ENCODE measurements at regions not wholly inside any gene's neighbourhood (a gene's known extent, or its start where the extent isn't known, plus 50 kb on each side); places are given as distances from the start of the nearest gene placed in this dataset.

DNA sequence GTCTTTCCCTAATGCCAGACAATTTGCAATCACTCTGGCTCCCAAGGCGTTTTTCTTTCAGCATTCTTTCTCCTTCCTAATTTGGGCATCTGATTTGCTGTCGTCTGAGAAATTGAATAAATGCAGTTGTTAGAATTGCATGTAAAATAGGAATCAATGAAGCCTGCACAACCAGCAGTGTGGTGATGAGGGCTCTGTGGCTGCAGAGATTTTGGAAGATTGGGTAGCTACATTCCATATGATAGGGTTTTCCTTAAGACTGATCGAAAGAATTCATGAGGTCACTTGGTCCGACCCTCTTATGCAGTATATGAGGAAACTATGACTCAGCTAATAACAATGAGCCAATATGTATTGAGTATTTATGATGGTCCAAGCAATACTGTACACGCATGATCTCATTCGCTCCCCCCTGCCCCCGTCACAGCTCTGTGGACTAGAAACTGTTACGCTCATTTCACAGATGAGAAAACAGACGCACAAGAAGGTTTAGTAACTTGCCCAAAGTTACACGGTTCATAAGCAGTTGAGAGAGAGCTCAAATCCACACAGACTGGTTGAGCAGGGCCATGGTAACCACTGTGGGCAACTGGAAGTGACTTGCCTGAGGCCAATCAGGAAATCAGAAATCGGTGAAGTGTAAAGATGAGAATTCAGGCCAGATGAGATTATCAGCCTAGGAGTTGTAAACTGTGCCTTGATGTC is 527.2 kb downstream of the GATA3 start:
- no peak for DNase-seq

- no peak for DNase-seq
Measured at GRCh38 chr10:8583096-8583495, 528.6 kb downstream of the GATA3 start.

GRCh38 chr10:8584666-8585065 is 530.2 kb downstream of the GATA3 start:
- DNase-seq: no peak

DNA sequence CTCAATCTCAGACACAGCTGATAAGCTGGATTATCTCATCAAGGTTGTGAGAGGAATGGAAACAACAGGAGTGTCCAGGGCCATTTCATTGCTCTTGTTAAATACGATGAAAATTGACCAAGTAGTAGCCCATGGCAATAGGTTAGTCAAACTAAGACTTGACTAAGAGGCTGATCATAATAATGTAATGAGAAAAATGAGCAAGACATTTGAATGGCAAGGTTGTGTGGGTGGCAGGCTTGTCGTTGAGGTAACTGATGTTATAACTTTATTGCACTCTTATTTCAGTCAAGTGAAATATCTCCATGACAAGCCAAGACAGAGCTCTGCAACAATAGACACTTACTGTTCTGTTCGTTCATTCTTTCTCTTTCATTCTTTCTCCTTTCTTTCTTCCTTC is 532.0 kb downstream of the GATA3 start:
- DNase-seq: no peak

GRCh38 chr10:8588135-8588534 is 533.6 kb downstream of the GATA3 start:
- no peak for DNase-seq

DNA sequence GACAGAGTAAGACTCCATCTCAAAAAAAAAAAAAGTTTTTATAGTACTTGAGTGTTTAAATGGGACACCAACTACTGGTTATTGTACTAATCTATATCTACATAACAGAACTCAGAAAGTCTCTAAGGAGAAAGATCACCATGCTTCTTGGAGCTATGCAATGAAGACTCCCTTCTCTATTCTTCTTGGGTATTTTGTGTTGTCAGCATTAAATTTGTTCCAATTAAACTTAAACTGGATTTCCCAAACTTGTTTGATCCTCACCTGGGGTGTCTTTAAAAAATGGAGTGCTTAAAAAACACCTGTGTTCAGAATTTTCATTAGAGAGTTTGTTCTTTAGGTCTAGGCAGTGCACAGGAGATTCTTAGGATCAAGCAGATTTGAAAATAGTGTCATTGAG is 536.0 kb downstream of the GATA3 start:
- DNase-seq: no peak

DNA sequence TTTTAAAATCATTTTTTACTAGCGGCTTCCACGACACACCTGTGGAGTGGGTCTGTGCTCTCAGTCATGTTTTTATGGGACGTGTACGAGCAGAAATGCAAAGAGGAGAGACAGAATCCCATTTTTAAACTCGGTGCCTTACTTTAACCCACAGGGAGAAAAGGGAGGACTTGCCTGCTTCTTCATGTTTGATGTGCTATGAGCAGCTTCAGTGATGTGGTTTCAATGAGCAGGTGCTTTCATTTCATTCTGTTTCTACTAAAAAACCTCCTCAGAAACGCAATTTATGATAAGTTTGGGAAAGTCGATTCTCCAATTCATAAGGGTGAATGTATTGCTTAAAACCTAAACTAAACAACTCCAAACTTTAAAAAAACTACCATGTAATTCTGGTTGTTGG is 537.2 kb downstream of the GATA3 start:
- DNase-seq: no peak

GRCh38 chr10:8594176-8594575 is 539.7 kb downstream of the GATA3 start:
- DNase-seq: no peak

GRCh38 chr10:8594711-8595110 is 540.2 kb downstream of the GATA3 start:
- DNase-seq: no peak

DNA sequence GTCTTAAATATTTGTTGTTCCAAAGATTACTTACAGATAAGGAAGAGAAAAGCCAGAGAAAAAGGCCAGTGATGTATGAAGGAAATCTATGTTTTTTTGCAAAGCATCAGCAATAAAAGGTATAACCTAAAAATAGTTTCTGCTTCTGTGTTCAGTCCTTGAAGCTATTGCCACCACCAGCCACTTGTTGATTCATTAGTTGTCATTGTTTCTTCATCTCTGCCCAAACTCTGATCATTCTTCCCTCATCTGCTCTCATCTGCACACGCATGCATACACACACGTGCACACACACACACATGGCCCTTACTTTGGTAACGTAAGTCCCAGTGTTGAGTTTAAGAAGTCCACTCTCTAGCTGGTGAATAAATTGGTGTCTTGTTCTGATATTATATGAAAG is 540.7 kb downstream of the GATA3 start:
- no peak for DNase-seq

DNA sequence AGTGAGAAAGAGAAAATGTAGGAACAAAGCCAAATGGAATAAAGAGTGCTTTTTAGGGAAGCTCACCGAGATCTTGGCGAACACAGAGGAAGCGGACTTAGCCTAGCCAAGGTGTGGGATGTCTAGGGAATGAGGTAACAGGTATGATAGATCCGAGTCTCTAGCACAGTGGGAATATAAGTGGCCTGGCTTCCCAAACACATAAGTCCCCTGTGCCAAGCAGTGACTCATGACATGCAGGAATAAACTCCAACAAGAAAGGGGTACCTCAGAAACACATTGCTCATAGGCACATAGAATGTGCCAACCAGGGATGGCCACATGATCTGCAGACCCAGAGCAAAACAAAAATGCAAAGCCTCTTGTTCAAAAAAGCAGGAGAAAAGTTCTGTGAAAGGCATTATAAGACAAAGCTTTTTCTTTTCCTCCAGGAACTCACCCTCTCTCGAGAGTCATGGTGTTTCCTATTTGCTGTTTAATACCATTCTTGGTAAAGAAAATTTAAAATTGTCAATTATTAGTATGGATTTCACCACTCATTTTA is 542.5 kb downstream of the GATA3 start:
- DNase-seq: no peak

GRCh38 chr10:8600192-8600591 is 545.7 kb downstream of the GATA3 start:
- no peak for DNase-seq

DNA sequence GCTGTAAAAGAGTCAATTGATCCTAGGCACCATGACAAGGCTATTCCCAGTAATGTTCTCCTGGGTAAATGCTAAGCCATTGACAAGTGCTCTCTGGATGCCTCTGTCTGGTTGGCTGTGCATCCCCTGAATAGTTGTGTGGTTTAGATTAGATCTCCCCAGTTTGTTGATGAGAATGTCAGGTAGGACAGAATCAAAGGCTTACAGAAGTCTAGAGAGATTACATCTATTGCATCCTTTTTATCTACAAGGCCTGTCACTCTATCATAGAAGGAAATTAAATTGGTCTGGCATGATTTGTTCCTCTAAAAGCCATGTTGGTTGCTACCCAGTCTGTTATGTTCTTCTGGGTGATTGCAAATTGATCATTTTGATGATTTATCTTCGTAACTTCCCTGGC is 548.3 kb downstream of the GATA3 start:
- no peak for DNase-seq

DNA sequence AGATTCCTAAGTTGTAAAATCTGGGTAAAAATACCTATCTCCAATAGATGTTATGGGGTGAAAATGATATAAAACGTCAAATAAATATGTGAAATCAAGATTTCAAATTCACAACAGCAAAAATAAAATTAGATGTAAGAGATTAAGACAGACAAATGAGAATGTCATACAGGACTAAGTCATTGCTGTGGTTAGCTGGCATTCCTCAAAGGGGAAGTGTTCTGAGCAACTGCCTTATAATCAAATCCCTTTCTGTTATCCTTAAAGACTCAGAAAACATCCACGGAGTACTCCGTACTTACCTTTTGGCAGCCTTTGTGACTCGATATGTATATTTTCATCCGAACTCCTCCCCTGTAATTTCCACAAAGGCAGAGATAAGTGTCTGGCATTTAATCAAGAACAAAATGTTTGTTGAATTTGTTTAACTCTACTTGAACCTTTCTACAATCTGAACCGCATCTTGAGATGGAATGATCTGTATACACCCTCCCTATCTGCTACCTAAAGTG is 559.6 kb downstream of the GATA3 start:
- no peak for DNase-seq

GRCh38 chr10:8615118-8615517 is 560.6 kb downstream of the GATA3 start:
- DNase-seq: no peak

- no peak for DNase-seq
Measured at GRCh38 chr10:8616166-8616565, 561.7 kb downstream of the GATA3 start.

GRCh38 chr10:8617792-8618191 is 563.3 kb downstream of the GATA3 start:
- DNase-seq: no peak

GRCh38 chr10:8618834-8619233 is 564.3 kb downstream of the GATA3 start:
- no peak for DNase-seq

DNA sequence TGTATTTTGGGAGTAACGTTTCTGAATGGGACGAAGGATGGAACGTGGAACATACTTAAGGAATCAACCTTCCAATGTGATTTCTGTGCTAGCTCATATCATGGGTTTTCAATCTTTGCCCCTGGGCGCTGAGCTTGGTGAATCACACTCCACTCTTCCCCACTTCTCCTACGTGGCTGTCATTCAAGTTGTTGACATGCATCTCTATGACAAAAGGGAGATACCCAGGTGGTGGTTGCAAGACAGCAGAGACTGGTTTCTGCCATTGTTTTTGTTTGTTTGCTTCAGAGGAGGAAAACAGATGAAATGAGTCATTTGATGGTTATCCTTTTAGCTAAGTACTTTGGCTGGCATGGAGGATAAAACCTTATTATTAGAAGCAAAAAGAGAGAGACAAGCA is 573.9 kb downstream of the GATA3 start:
- no peak for DNase-seq

- no peak for DNase-seq
Measured at GRCh38 chr10:8633909-8634308, 579.4 kb downstream of the GATA3 start.

DNA sequence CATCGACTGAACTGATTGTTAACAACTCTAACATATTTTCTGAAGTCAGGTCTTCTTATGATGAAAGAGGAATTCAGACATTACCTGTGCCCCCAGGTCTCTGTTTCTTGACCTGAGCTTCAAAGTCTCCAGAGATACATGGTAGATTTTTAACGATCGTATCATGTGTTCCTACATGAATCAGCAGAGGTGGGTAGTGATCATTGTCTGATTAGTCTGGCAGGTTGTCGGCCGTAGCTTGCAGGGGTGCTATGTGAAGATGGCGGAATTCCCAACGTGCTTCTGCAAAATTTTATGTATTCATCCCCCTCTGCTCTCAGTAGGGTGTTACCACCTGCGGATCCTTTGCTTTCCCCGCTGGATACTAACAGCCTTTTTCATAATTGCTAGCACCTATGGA is 581.9 kb downstream of the GATA3 start:
- DNase-seq: no peak

DNA sequence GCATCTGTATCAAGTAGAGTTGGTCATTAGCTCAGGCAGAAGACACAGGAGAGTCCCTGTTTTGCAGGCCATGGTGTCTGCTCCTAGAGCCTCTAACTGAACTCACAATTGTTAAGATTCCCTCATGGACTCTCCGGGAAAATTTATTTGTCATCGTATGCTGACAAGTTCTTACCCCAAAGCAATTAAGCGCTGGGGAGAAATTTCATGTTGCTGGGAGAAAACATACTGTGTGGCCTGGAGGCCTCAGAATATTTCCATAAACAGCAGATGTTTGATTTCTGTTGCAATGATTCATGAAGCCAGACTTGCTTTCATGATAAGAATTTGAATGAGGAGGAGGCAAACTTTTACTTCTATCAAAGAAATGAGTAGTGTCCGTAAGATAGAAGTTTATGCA is 583.2 kb downstream of the GATA3 start:
- DNase-seq: no peak

DNA sequence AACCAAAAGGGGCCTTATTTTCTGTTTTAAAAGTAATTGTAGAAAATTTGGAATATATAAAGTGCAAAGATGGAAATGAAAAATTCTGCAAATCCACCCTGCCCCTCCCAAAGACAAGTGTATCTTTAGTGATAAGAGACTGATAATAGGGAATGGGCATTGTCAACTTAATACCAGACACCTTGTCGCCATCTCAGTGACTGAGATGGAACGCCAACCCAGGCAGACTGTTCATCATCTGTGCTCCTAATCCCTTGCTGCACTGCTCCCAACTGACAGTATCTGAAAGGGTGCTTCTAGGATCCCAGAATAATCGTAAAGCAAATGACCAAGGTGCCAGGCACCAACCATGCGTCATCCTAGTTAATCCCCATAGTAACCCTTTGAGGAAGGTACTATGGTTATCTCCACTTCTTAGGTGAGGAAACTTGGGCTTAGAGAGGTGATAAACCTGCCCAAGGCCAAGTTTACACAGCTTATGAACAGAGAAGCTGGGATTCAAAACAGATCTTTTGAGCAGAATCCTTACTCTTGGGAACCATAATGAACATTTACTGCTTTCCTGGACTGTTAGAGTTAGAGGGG is 583.7 kb downstream of the GATA3 start:
- DNase-seq: no peak

DNA sequence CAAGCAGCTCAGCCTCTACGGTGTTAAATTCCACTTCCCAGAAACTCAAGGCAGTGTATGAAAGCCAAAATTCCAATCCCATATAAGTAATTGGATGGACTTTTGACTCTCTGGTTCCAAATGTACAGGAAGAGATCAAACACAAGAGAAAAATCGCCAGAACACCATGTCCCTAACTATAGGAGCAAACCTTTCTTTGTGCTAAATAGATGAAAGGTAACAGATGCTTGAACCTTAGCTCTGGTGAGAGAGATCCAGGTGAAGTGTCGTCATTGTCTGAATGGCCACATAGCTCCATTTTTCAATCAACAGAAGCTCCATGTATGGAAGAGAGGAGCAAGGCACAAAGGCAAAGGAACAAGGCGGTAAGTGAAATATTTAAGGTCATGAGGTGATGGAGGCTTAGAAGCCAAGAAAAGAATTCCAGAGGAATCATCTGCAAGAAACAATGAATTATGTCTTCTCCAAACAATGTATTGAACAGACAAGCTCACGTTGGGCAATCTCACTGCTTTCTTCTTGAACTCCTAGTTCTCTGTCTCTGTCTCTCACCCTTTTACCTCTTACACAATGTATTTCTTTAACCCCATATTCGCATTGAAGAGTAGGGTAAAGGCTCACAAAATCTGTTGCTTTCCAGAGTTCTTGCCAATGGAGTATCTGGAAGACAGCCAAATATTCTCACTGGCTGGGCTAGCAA is 585.1 kb downstream of the GATA3 start:
- DNase-seq: no peak

Data from CD4-positive, alpha-beta T cell treated with Interleukin-15 for 1 hour (primary cell).